ENCODE measurements at regions not wholly inside any gene's neighbourhood (a gene's known extent, or its start where the extent isn't known, plus 50 kb on each side); places are given as distances from the start of the nearest gene placed in this dataset.

GRCh38 chr1:55382806-55383305 is 167.7 kb upstream of the USP24 start:
- FAIRE-seq: no peak

More at GRCh38 chr1:55382806-55383305, 167.7 kb upstream of the USP24 start:
- ATAC-seq (no peak), DNase-seq (ENCODE audit: low spot score) (no peak)
- in situ Hi-C loops (cut with HindIII; ENCODE audit: extremely low pct_ligation_motif_present, low pct_unique_long_range_greater_than_20kb): no loop called here
- 42% methylated on average over 11 of the region's 11 CpGs for WGBS (ENCODE audit: low lambda C conversion rate)
- Histone ChIP-seq H2AFZ (ENCODE audit: low read length) (no peak overlapping the region), H3K9me3 (ENCODE audit: low read length) (no peaks in the 10 kb centered on the region), H3K9ac (ENCODE audit: insufficient read depth, low read depth, low read length) (no peak overlapping the region), H3K79me2 (ENCODE audit: insufficient read depth, low read length) (no peaks in the 10 kb centered on the region), H4K20me1 (ENCODE audit: insufficient read depth, low read length) (no peaks in the 10 kb centered on the region), H3K4me1 (ENCODE audit: insufficient read depth, low read length) (no peaks in the 10 kb centered on the region; the same call in 1 of the 2 replicates), H3K4me3 (replicated peaks in 1 of 3; ENCODE audit: insufficient read depth in 1 of 3, low read depth in 2 of 3, low read length in 3 of 3) (no peak overlapping the region), H3K27me3 (ENCODE audit: control insufficient read depth in 1 of 2, insufficient read depth in 2 of 2, low read length in 2 of 2) (peaks cover 0 to 1% of the 10 kb centered on the region in 2 experiments; a peak in 2 of 5 replicates), H3K4me2 (ENCODE audit: low read depth, low read length) (no peak overlapping the region), H3K36me3 (replicated peaks in 1 of 2; ENCODE audit: control insufficient read depth in 1 of 2, insufficient read depth in 2 of 2, low read length in 2 of 2) (no peaks in the 10 kb centered on the region), H3K27ac (ENCODE audit: extremely low read length, insufficient read depth, low read length) (no peak overlapping the region)
- POLR2A ChIA-PET: no interaction called here
- TF ChIP-seq ZNF317 (CRISPR knock-in tag; IDR thresholded peaks at IDR 0.05) (no peak), MNT (IDR thresholded peaks at IDR 0.05) (peak; percentile 68; the same call in 1 of the 2 replicates), ZBTB43 (CRISPR knock-in tag; conservative IDR thresholded peaks at IDR 0.05) (peak; percentile 64; the same call in 1 of the 2 replicates), ZNF646 (CRISPR knock-in tag; IDR thresholded peaks at IDR 0.05) (peak; percentile 75), DNMT3B (CRISPR knock-in tag; conservative IDR thresholded peaks at IDR 0.05) (no peak)
- BruUV-seq (replicated peaks): no TSS peak
- intact Hi-C loops (cut with micrococcal nuclease; ENCODE audit: unreplicated experiment): no loop called here
- CTCF ChIA-PET (ENCODE audit: low intra/inter-chr PET ratio, low total read pairs): no interaction called here
